SU-DHL-6 (cell line): ENCODE measurements at regions not wholly inside any gene's neighbourhood (a gene's known extent, or its start where the extent isn't known, plus 50 kb on each side); places are given as distances from the start of the nearest gene placed in this dataset.

Experiments used
- H2AFZ ChIP-seq: fragments of 200-600 bp; sonication (generic); 2 replicates; pipeline ENCODE4 v1.6.1; 2014; ENCODE audit warnings: low read depth, mild to moderate bottlenecking, moderate library complexity, mixed read lengths, antibody characterized with exemption, low read length; ENCODE audit not compliant: severe bottlenecking
- H3F3A ChIP-seq: fragments of 200-600 bp; shearing (Covaris generic); 2 replicates; pipeline ENCODE4 v1.6.0; 2016; ENCODE audit warnings: antibody characterized with exemption, mild to moderate bottlenecking; ENCODE audit not compliant: insufficient read depth
- H3K27ac ChIP-seq: fragments of 200-600 bp; sonication (generic); 2 replicates; pipeline ENCODE4 v1.5.1; 2016; ENCODE audit warnings: low read depth, mild to moderate bottlenecking, low read length, moderate library complexity, mixed read lengths
- H3K27me3 ChIP-seq: fragments of 200-600 bp; sonication (generic), shearing (Covaris generic); 2 replicates; pipeline ENCODE4 v1.6.0; 2014; ENCODE audit warnings: mild to moderate bottlenecking, low read length
- H3K36me3 ChIP-seq: fragments of 200-600 bp; sonication (generic); 2 replicates; pipeline ENCODE4 v1.6.1; 2014; ENCODE audit warnings: mild to moderate bottlenecking, low read length, mixed read lengths
- H3K4me2 ChIP-seq: fragments of 300-600, 200-600 bp; shearing (Covaris generic), sonication (generic); 2 replicates; pipeline ENCODE4 v1.6.0; 2014; ENCODE audit warnings: low read length, low read depth, mild to moderate bottlenecking; ENCODE audit not compliant: poor library complexity, severe bottlenecking
- H3K4me3 ChIP-seq: fragments of 200-600 bp; sonication (generic); 2 replicates; pipeline ENCODE4 v1.5.1; 2014; ENCODE audit warnings: antibody characterized with exemption, low read length, mild to moderate bottlenecking, mixed read lengths; ENCODE audit not compliant: insufficient read depth, poor library complexity, severe bottlenecking
- H3K79me2 ChIP-seq: fragments of 200-600 bp; sonication (generic); 2 replicates; pipeline ENCODE4 v1.6.1; 2014; ENCODE audit warnings: mild to moderate bottlenecking, low read length, moderate library complexity; ENCODE audit not compliant: insufficient read depth
- H3K9ac ChIP-seq: fragments of 200-600 bp; sonication (generic); 2 replicates; pipeline ENCODE4 v1.7.0; 2014; ENCODE audit warnings: mild to moderate bottlenecking, low read length
- H3K9me2 ChIP-seq: fragments of 200-600 bp; sonication (generic); replicated peaks from 2 replicates; pipeline ENCODE4 v1.6.1; 2014; ENCODE audit warnings: low read length; ENCODE audit not compliant: insufficient read depth
- H3K9me3 ChIP-seq: fragments of 200-600 bp; sonication (generic); 2 replicates; pipeline ENCODE4 v1.6.1; 2014; ENCODE audit warnings: low read length, mixed read lengths; ENCODE audit not compliant: insufficient read depth
- H4K20me1 ChIP-seq: fragments of 200-600 bp; sonication (generic); 2 replicates; pipeline ENCODE4 v1.6.1; 2014; ENCODE audit warnings: low read depth, mild to moderate bottlenecking, antibody characterized with exemption, low read length, moderate library complexity, mixed read lengths
- CTCF ChIP-seq: fragments of 200-600 bp; sonication (generic); IDR thresholded peaks from one replicate; pipeline ENCODE4 v1.5.1; 2017; ENCODE audit warnings: antibody characterized with exemption, mild to moderate bottlenecking, low read length, moderate library complexity; ENCODE audit not compliant: insufficient read depth, poor library complexity, severe bottlenecking
- EZH2phosphoT487 ChIP-seq: fragments of 200-600 bp; sonication (generic), shearing (Covaris generic); conservative IDR thresholded peaks from 2 replicates; pipeline ENCODE4 v1.6.1; 2018; ENCODE audit warnings: mild to moderate bottlenecking, antibody characterized with exemption, low read length, moderate library complexity, mixed read lengths

GRCh38 chr2:120651818-120652217 lies 83.8 kb upstream of the GLI2 start:
- H3K36me3 ChIP-seq = peaks cover 4% of the 10 kb centered on the region; the same call in 1 of the 2 replicates

GRCh38 chr2:120653046-120653445 lies 82.6 kb upstream of the GLI2 start:
- no peaks in the 10 kb centered on the region for H3K79me2 ChIP-seq
- H3K36me3 ChIP-seq = peaks cover 4% of the 10 kb centered on the region; the same call in 1 of the 2 replicates
- TF ChIP-seq CTCF = no peak
- TF ChIP-seq EZH2phosphoT487 = no peak
- no peak overlapping the region for H3K9ac ChIP-seq
- no peak overlapping the region for H3K4me2 ChIP-seq
- no peak overlapping the region for H2AFZ ChIP-seq
- H3K27me3 ChIP-seq = 0 out of 2 replicates have a peak, but pooled peaks cover 4% of the 10 kb centered on the region
- H4K20me1 ChIP-seq = no peaks in the 10 kb centered on the region
- H3K27ac ChIP-seq = no peak overlapping the region
- no peaks in the 10 kb centered on the region for H3F3A ChIP-seq
- H3K9me3 ChIP-seq = 0 out of 2 replicates have a peak, but pooled peaks cover 8% of the 10 kb centered on the region
- no peak overlapping the region for H3K4me3 ChIP-seq
- no peaks in the 10 kb centered on the region for H3K9me2 ChIP-seq

More at GRCh38 chr2:120651818-120652217, 83.8 kb upstream of the GLI2 start:
- Histone ChIP-seq H3K9me2 (no peaks in the 10 kb centered on the region), H3K27me3 (0 out of 2 replicates have a peak, but pooled peaks cover 4% of the 10 kb centered on the region), H3K4me3 (no peak overlapping the region), H4K20me1 (no peaks in the 10 kb centered on the region), H2AFZ (no peak overlapping the region), H3K9me3 (0 out of 2 replicates have a peak, but pooled peaks cover 8% of the 10 kb centered on the region), H3K79me2 (no peaks in the 10 kb centered on the region), H3K9ac (no peak overlapping the region), H3K27ac (no peak overlapping the region), H3K4me2 (no peak overlapping the region), H3F3A (no peaks in the 10 kb centered on the region)
- TF ChIP-seq CTCF (no peak), EZH2phosphoT487 (no peak)

- Histone ChIP-seq H3K9me3 (0 out of 2 replicates have a peak, but pooled peaks cover 8% of the 10 kb centered on the region), H3K4me2 (no peak overlapping the region), H3K27ac (no peak overlapping the region), H3K36me3 (peaks cover 4% of the 10 kb centered on the region; the same call in 1 of the 2 replicates), H3K9ac (no peak overlapping the region), H4K20me1 (no peaks in the 10 kb centered on the region), H3K4me3 (no peak overlapping the region), H3K9me2 (no peaks in the 10 kb centered on the region), H3F3A (no peaks in the 10 kb centered on the region), H3K79me2 (no peaks in the 10 kb centered on the region), H2AFZ (no peak overlapping the region), H3K27me3 (0 out of 2 replicates have a peak, but pooled peaks cover 4% of the 10 kb centered on the region)
- TF ChIP-seq CTCF (no peak), EZH2phosphoT487 (no peak)
Observed at GRCh38 chr2:120653871-120654270, 81.8 kb upstream of the GLI2 start.
